Panc1 (cell line): ENCODE measurements at regions not wholly inside any gene's neighbourhood (a gene's known extent, or its start where the extent isn't known, plus 50 kb on each side); places are given as distances from the start of the nearest gene placed in this dataset.

Experiments
- ATAC-seq: fragments of 200-7000 bp; cut with Tn5 transposase; 2 replicates; pipeline ENCODE4 v1.9.1; 2020; ENCODE audit warnings: mild to moderate bottlenecking, moderate library complexity
- BruUV-seq: library from RNA; stranded (reverse); fragments of 400-500 nt; replicated peaks from 2 replicates; lab custom pipeline; 2021; lab: Mats Ljungman, UMichigan
- CTCF ChIA-PET: fragments of 300-600 bp; sonication (Branson Sonifier 250); formaldehyde crosslinking; loops from one replicate; lab custom pipeline; 2022; ENCODE audit warnings: antibody characterized with exemption; lab: Charles Lee
- POLR2A ChIA-PET: fragments of 300-600 bp; sonication (Branson Sonifier 250); formaldehyde crosslinking; loops from one replicate; lab custom pipeline; 2022; ENCODE audit warnings: antibody characterized with exemption; lab: Charles Lee
- DNase-seq: peaks from one replicate; pipeline ENCODE4 v3.0.0-alpha.2; 2010; ENCODE audit warnings: low read depth, low spot score
- H3K27ac ChIP-seq: 2 replicates; pipeline ENCODE4 v1.5.1; 2011; ENCODE audit warnings: mild to moderate bottlenecking, low read length, inconsistent platforms
- H3K27me3 ChIP-seq: fragments of 200-500 bp; sonication (Bioruptor generic); 2 replicates; pipeline ENCODE4 v1.6.0; 2014; ENCODE audit warnings: low read length, inconsistent platforms; ENCODE audit not compliant: control insufficient read depth, insufficient read depth
- H3K36me3 ChIP-seq: fragments of 200-500 bp; sonication (Bioruptor generic); 2 replicates; pipeline ENCODE4 v1.5.1; 2014; ENCODE audit warnings: inconsistent platforms, mild to moderate bottlenecking, low read length, moderate library complexity; ENCODE audit not compliant: control insufficient read depth, insufficient read depth
- H3K4me1 ChIP-seq: 2 replicates; pipeline ENCODE4 v1.5.1; 2011; ENCODE audit warnings: inconsistent platforms, mild to moderate bottlenecking, low read length, moderate library complexity; ENCODE audit not compliant: control insufficient read depth, insufficient read depth
- H3K4me3 ChIP-seq, 2 experiments: 2 replicates each; pipeline ENCODE4 v1.5.1; 2011 to 2012; ENCODE audit warnings: low read depth in 2 of 2, low read length in 2 of 2, mild to moderate bottlenecking in 2 of 2, inconsistent platforms in 1 of 2, moderate library complexity in 1 of 2
- H3K9me3 ChIP-seq: fragments of 200-500 bp; sonication (Bioruptor generic); 2 replicates; pipeline ENCODE4 v1.5.1; 2014; ENCODE audit warnings: low read depth, mild to moderate bottlenecking, inconsistent platforms, low read length, moderate library complexity; ENCODE audit not compliant: control insufficient read depth, insufficient read depth
- CTCF ChIP-seq: fragments of 450-650 bp; IDR thresholded peaks from 2 replicates; pipeline ENCODE4 v1.5.1; 2017; ENCODE audit warnings: mild to moderate bottlenecking
- POLR2AphosphoS5 ChIP-seq: IDR thresholded peaks from 2 replicates; pipeline ENCODE4 v1.6.1; 2012; ENCODE audit warnings: mild to moderate bottlenecking, low read depth, low read length, moderate library complexity
- REST ChIP-seq, 2 experiments: IDR thresholded peaks; 2 replicates each; pipeline ENCODE4 v1.6.1; 2011 to 2012; ENCODE audit warnings: low read depth in 2 of 2, control low read depth in 1 of 2, low read length in 1 of 2, mild to moderate bottlenecking in 1 of 2, moderate library complexity in 1 of 2; ENCODE audit not compliant: insufficient read depth in 1 of 2
- SIN3A ChIP-seq: IDR thresholded peaks from 2 replicates; pipeline ENCODE4 v1.6.1; 2012; ENCODE audit warnings: low read depth, mild to moderate bottlenecking, low read length, moderate library complexity, borderline replicate concordance; ENCODE audit not compliant: insufficient read depth
- TCF7L2 ChIP-seq: IDR thresholded peaks from 2 replicates; pipeline ENCODE4 v1.6.1; 2011; ENCODE audit warnings: mild to moderate bottlenecking, low read depth, low read length, inconsistent platforms
- in situ Hi-C: cut with HindIII; loops from 2 replicates; pipeline ENCODE4 v1.10.0; 2016; ENCODE audit warnings: low sequenced_read_pairs, low pct_unique_long_range_greater_than_20kb
- intact Hi-C: fragments of 100-400 bp; cut with micrococcal nuclease; formaldehyde crosslinking; loops from one replicate; pipeline ENCODE4 v1.10.0; 2022; ENCODE audit not compliant: unreplicated experiment

DNA sequence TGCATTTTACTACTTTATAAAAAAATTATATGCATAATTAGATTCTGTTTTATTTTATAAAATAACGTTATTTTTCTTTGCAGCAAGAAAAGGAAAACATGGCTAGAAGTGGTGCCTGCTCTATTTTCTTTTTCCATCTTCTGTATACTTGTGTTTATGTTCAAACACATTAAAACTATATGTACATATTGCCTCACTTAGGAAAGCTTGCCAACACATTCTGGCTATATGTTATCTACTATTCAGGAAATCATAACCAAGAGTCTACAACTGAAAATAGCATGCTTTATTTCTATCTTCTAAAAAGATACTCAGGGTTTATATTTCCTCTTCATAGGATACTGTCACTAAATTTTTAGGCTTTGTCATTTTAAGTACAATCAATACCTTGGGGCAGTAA, 90.2 kb upstream of the KCNMB2 start:
- ATAC-seq (no peak), DNase-seq (no peak)
- Histone ChIP-seq H3K4me3 (no peak overlapping the region), H3K36me3 (no peaks in the 10 kb centered on the region), H3K9me3 (no peaks in the 10 kb centered on the region), H3K27me3 (no peaks in the 10 kb centered on the region), H3K27ac (no peak overlapping the region), H3K4me1 (no peaks in the 10 kb centered on the region)
- no peak for TF ChIP-seq TCF7L2
- TF ChIP-seq REST (IDR thresholded peaks at IDR 0.05; ENCODE audit: insufficient read depth in 1 of 2, low read depth in 2 of 2, low read length in 1 of 2), result no peak
- no peak for TF ChIP-seq POLR2AphosphoS5
- TF ChIP-seq CTCF, result no peak
- no peak for TF ChIP-seq SIN3A
- POLR2A ChIA-PET, result no interaction called here
- CTCF ChIA-PET, result no interaction called here
- intact Hi-C loops (no loop called here), in situ Hi-C loops (no loop called here)
- BruUV-seq, result no TSS peak

GRCh38 chr3:178450476-178450875, 85.8 kb upstream of the KCNMB2 start:
- BruUV-seq, result no TSS peak
- H3K4me3 ChIP-seq, result no peak overlapping the region
- no peak for ATAC-seq
- H3K27ac ChIP-seq, result no peak overlapping the region
- intact Hi-C loops, result no loop called here
- no peaks in the 10 kb centered on the region for H3K36me3 ChIP-seq
- H3K27me3 ChIP-seq, result no peaks in the 10 kb centered on the region
- ChIA-PET CTCF (no interaction called here), POLR2A (no interaction called here)
- no peak for DNase-seq
- H3K9me3 ChIP-seq, result no peaks in the 10 kb centered on the region
- no peaks in the 10 kb centered on the region for H3K4me1 ChIP-seq
- in situ Hi-C loops, result no loop called here
- TF ChIP-seq TCF7L2 (no peak), REST (IDR thresholded peaks at IDR 0.05; ENCODE audit: insufficient read depth in 1 of 2, low read depth in 2 of 2, low read length in 1 of 2) (no peak)
